Left cardiac atrium (tissue), 4 donors: ENCODE measurements at regions not wholly inside any gene's neighbourhood (a gene's known extent, or its start where the extent isn't known, plus 50 kb on each side); places are given as distances from the start of the nearest gene placed in this dataset.
A peak's percentile ranks its signal among the peaks of the same experiment; 100 is the strongest.

Experiments used
- ATAC-seq, 2 donors: fragments of 200-7000 bp; cut with Tn5 transposase; one replicate each; pipeline ENCODE4 v1.9.1; 2020; ENCODE audit warnings: mild to moderate bottlenecking in 2 of 2, moderate library complexity in 2 of 2
- DNase-seq: peaks from one replicate; pipeline ENCODE4 v3.0.0-alpha.2; 2020
- intact Hi-C, 2 donors: fragments of 100-400 bp; cut with DNase I; formaldehyde crosslinking; loops; one replicate each; pipeline versions ENCODE4 v1.14.1 to v1.15.1; 2022 to 2023
- donor health status: DM: no; HTN: yes; CAD: no.
- donor health status: DM: no; HTN: yes; CAD: no; lungs with severe emphysema.
- donor health status: DM: yes; HTN: yes; CAD: no.
- donor health status: Dilated cardiomyopathy.

DNA sequence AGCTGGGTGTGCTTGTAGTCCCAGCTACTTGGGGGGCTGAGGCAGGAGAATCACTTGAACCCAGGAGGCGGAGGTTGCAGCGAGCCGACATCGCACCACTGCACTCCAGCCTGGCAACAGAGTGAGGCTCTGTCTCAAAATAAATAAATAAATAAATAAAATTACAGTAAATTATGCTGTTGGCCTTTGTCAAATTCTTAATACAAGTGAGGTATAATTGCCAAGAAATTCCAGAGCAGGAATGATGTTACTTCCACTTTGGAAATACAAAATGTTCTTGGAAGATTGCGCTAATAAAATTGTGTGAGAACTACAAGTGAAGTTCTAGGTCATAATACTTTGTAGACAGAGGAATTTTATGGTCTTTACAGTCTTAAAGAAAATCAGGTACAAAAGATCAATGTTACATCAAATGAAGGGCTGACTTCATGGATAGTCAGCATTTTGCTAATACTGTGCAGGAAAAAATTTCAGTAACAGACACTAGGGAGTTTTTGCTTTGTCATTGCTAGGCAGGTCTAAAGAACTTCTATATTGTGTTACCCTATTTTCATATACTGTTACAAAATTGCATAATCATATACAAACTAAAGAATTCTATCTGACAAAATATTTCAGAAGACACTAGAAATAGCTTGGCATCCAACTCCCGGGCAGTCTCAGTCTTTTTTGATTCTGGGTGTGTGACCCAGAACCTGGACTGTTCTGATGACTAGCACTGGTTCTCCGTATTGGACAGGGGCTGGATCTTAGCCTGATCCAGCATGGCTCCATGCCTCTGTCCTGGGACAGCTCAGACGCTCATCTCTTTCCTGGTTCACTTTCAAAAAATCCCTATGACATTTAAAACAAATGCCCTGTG lies 76.0 kb upstream of the STK17B start:
- peak in 1 of 2 donors; percentile 68 for ATAC-seq
- intact Hi-C loops = no loop called here
- DNase-seq = no peak

DNA sequence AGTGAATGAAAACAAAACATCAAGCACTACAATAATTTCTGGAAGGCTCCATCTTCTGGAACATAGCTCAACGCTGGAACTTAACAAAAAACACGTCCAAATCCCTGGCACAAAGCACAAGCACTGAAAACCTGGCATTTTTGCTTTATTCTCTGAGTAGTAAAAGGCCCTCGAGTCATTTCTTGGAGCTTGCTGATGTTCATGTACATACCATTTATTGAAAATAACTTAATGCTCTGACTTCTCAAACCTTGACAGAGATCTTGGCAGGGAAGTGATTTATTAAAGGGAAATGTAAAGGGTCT lies 76.5 kb upstream of the STK17B start:
- peak in 1 of 2 donors; percentile 55 for ATAC-seq
- intact Hi-C loops = no loop called here
- no peak for DNase-seq

DNA sequence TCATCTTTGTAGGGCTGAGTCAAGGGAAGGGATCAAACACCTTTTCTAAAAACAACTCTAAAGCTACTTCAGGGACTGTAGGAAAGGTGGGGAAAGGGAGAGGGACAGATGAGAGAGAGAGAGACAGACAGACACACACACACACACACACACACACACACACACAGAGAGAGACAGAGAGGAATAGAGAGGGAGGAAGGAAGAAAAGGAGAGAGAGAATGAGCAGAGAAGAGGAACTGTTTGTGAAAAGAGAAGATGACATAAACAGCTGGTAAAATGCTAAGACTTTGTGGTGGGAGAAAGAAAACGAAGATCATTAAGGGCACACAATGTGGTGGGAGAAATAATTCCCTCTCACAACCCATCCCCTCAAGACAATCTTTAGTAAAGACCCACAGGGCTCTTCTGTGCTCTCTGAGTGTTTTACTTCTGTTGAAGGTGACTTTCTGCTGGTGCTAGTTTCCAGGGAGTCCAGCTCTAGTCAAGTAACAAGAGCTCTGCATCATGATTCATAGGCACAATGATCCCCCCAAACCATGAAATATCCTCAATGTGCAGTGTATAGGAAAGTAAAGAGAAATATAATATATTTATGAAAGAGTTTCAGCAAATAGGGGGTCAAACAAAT lies 77.2 kb upstream of the STK17B start:
- intact Hi-C loops = no loop called here
- ATAC-seq (peak in 1 of 2 donors; percentile 25), DNase-seq (no peak)

DNA sequence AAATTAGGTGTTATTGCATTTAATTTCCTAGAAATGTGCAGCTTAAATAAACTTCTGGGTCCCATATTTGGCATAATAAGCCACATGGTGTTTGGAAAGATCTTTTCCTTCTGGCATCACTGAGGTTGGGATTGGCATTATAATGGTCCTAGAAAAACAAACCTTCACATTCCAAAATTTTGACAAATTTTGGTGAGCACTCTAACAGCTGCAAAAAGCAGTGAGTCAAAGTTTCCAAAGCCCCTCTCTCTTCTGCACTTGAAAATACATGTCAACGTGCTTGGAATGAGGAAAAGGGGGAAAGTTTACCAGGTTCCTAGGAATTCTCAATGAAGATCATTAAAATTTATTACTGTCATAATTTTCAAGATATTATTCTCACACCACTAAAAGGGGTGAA lies 77.8 kb upstream of the STK17B start:
- ATAC-seq = no peak
- intact Hi-C loops = no loop called here
- no peak for DNase-seq

DNA sequence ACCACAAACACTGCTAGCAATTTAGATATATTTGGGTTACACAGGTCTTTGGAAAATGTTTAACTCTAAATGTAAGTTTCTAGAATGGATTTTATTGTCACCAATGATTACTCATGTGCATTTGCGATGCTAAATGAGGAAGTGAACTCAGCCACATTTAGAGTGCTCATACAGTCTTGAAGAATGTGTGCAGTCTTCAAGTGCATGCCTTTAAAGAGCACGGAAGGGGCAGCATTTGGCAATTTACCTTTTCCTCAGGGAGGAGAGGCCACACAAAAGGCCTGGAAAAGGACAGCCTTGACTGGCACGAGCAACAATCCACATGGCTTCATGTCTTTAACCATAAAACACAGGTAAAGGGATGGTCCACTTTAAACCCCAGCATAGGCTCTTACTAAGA lies 78.5 kb upstream of the STK17B start:
- DNase-seq = no peak
- intact Hi-C loops = no loop called here
- ATAC-seq = peak in 1 of 2 donors; percentile 36

DNA sequence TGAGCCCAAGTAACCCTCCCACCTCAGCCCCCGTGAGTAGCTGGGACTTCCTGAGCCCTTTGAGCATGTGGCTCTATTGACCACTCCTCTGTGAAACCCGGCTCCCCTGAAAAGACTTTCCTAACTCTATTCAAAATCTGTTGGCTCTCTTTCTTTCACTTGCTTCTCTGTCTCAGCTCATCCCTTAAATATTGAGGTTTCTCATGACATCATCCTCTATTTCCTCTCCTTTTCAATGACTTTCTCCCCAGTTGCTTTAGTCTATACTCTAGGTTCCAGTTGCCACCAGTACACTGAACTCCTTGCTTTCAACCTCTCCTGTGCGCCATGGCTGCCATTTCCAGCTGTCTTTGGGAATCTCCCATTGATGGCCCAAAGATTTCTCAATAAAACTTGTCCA lies 79.8 kb upstream of the STK17B start:
- no peak for ATAC-seq

DNA sequence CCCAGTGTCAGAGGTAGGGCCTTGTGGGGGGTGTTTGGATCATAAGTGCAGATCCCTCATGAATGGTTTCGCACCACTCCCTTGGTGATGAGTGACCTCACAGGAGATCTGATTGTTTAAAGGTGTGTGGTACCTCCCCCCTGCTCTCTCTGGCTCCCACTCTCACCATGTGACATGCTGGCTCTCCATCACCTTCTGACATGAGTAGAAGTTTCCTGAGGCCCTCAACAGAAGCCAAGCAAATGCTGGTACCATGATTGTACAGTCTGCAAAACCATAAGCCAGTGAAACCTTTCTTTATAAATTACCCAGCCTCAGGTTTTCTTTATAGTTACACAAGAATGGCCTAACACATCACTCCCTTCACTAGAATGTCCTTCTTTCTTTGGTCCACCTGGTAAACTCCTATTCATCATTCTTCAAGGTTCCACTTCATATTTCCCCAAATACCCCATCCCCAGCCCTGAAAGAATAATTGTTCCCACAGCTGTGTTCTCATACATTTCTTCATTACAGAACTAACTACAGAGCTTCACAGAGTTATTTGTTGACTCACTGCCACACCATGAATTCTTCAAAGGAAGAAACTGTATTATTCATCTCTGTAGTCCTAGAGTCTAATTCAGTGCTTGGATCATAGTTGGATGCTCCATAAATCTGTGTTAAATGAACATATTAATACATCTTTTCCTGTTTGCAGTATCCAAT lies 81.2 kb upstream of the STK17B start:
- ATAC-seq (no peak), DNase-seq (no peak)
- intact Hi-C loops = no loop called here

More for the DNA sequence above, 79.8 kb upstream of the STK17B start:
- DNase-seq = no peak
- intact Hi-C loops = no loop called here

DNA sequence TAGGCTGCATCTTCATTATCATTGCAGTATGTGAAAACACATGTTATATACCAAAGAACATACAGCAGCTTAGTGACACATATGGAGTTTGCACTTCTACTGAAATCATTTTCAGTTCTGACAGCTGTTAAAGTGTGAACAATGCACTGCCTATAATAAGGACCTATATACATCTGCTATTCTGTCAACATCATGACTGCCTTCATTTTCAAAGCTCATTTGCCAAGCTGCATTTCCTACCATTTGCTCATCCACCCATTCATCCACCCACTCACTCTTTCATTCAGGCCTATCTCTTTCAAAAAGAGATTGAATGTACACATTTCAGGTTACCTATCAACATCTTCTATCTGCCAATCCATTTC lies 81.7 kb upstream of the STK17B start:
- intact Hi-C loops = no loop called here
- no peak for ATAC-seq
- no peak for DNase-seq

DNA sequence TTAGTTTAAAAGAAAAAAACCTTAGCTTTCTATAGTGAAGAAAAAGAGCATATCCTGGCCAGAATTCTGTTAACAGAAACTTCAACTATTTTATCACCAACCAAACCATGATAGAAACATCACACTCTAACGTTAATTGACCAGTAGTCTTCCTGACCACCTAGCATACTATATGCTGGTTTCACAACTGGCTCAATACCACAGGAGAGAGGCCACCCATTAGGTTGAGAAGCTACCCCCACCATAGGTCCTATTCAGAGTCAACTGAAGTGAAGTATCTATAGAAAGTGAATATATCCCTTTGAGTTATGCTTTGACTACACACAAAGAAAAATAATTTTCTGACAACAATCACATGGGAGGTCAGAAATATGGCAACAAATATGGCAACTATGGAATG lies 85.2 kb upstream of the STK17B start:
- intact Hi-C loops = no loop called here
- no peak for DNase-seq
- no peak for ATAC-seq

DNA sequence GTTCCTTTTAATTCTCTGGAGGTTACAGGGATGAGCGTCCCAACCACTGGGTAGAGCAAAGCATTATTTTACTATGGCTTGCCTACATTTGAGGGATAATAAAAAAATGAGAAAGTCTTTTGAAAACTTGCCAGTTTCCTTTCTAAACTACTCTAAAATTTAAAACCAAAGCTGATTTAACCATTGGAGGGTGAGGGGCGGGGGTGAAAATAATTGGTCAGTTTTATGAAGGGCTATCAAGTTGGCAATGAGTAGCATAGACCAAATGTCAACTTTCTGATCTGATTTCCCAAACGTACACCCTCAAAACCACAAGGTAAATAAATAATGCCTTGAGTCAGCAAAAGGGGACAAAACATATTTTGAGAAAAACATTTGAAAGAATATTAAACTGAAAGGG lies 85.7 kb upstream of the STK17B start:
- ATAC-seq (no peak), DNase-seq (no peak)
- intact Hi-C loops = no loop called here

DNA sequence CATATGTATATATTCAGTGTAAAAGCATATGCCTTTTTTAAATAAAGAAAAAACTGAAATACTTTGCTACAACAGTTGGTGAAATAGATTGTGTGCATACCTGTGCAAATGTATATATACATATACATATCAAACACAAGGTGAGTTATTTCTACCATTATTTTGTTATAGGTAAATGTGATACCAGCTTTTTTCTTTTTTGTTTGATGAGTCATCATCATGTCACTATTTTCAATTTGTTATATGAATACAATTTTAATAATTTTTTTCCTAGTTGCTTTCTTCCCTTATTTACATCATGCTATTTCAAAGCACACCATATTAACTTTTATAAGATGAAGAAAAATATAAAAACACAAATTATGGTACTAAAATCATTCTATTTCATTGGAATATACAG lies 87.0 kb upstream of the STK17B start:
- DNase-seq (no peak), ATAC-seq (no peak)
- intact Hi-C loops = no loop called here

DNA sequence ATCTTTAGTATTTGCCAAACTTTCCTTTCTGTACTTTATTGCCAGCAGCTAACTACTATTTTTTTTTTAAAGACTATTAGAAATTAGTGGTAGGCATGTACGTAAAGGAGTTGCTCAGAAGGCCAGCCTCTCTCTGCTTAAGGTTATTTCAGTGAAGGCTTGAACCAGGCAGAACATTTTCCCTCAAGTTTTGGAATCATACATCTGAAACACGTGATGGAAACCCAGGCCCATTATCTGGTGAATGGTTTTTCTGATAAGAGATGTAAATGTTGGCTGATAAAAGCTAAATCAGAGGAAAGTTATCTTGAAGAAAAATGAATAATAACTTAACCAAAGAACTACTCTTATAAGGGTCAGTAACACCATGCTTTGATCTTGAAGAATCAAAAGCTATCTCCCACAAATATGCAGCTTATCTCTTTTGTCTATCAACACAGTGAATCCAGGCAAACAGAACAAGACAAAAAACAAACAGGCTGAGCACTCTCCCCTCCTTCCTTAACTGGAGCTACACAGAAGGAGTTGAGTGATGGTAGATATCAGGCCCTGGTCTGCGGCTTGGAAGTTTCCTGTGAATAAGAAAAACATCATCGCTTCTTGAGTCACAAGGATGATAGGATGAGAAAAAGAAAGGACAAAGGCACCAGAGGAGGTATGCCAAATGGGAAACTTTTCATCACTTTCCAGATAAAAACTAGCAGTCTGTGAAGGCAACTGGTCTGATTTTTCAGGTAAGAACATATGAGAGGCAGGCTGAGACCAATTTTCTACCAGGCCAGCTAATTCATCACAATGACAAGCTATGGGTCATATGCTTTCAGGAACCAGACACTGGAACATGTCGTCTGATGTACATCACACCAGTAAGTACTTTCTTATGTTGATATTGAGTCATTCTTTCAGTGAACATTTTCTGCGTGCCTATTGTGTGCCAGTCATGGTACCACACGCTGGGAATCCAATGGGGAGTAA lies 88.4 kb upstream of the STK17B start:
- DNase-seq (no peak), ATAC-seq (peak in 1 of 2 donors; percentile 70)
- intact Hi-C loops = no loop called here

DNA sequence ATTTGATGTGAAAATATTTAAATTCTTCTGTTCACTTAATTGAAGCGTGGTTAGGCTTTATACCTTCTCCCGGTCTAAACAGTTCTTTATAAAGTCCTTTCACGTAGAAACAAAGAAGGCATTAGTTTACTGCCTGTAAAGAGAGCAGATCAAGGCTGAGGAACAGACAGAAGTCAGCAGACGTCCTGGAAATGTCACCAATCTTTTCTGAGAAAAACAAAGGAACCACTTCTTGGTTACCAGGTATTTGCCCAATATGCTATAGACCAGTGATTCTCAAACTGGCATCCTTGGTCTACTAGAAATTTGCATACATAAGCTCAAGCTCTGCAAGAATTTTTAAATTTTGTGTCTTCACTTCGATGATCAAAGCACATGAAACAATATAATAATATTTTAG lies 89.2 kb upstream of the STK17B start:
- intact Hi-C loops = no loop called here
- ATAC-seq (no peak), DNase-seq (no peak)

DNA sequence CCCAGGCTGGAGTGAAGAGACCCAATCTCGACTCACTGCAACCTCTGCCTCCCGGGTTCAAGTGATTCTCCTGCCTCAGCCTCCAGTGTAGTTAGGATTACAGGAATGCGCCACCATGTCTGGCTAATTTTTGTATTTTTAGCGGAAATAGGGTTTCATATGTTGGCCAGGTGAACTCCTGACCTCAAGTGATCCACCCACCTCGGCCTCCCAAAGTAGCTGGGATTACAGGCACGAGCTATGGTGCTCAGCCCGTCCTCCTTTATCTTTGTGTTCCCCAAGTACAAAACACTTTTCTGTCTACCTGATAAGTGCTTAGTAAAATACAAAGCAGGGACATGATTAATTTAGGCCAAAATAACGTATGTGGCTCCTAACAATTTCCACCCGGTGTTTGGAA lies 91.2 kb upstream of the STK17B start:
- ATAC-seq = no peak
- intact Hi-C loops = no loop called here
- DNase-seq = no peak

DNA sequence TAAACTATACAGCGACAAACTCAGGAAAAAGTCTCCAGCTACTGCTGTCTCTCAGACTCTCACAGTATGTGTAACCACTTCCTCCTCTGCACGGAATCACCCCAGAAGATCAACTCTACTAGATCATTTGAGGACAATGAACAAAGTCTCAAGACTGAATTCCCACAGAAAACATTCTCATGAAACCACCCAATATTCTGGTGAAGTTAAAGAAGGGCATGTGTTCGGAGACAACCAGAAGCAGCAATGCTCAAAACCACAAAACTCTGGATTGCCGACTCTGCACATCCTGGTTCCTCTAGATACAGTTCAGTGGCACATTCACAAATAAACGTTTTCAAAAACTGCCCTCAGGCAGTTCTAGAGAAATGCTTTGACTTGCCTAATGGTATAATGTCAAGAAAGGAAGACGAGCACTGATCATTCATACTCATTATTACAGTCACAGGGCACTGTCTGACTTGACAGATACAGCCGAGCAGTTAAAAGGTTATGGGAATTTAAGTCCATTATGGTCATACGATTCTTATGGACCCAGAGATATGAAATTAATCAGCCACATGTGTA lies 91.9 kb upstream of the STK17B start:
- intact Hi-C loops = no loop called here
- peak; percentile 72 to 74 for ATAC-seq
- DNase-seq = no peak

DNA sequence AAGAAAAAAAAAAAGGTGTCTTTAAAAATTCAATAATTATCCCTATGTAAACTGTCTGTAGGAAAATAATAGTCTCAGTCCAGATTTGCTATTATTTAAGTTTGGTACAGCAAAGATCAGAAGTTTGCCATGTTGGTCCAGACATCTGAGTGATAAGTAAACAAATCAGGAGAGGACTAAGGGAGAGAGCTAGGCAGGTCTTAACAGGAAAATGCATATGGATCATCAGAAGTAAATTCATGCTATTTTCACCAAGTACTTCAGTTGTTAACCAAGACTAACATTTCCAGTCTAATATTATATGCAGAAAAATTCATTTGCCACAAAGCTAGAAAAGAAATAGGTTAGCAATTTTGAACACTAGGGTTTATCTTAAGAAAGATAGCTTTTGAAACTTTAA lies 95.0 kb upstream of the STK17B start:
- ATAC-seq (no peak), DNase-seq (no peak)
- intact Hi-C loops = no loop called here

DNA sequence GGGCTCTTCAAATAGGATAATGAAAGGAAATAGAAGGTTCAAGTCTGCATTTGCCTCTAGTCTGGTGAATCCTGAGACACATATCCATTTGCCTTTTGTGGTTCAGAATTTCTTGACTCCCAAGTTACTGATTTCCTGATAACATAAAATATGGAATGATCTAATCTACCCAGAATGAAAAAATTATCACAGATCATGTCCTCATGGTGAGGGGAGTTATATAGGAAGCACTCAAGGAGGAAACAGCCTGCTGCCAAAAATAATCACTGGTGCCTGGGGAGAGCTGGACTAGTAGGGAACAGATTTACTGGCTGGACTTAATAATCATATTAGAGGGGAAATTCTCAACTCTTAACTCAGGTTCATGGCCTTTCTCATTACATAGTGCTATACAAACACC lies 95.5 kb upstream of the STK17B start:
- ATAC-seq (no peak), DNase-seq (no peak)
- intact Hi-C loops = no loop called here

DNA sequence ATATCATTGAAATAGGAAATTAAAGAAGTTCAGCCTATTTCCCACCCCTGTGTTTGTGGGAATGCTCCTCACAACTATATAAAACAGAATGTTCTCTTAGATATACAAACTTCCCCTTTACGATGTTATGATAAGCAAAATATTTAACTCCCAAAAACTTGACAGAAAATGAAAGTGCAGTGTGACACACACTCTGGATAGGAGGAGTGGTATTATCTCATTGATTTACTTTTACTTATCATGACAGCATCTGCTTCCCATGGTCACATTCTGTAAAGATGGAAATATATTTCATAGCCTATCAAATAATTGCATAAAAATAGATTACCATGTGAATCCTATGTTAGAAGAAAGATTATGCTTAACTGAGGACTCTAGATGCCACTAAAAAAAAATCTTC lies 96.6 kb upstream of the STK17B start:
- DNase-seq (no peak), ATAC-seq (peak in 1 of 2 donors; percentile 25)
- intact Hi-C loops = no loop called here
